Mesendoderm (in vitro differentiated cells): ENCODE measurements at regions not wholly inside any gene's neighbourhood (a gene's known extent, or its start where the extent isn't known, plus 50 kb on each side); places are given as distances from the start of the nearest gene placed in this dataset.

Experiments used
- DNase-seq: peaks from one replicate; pipeline ENCODE4 v3.0.0; 2013
- H2AK5ac ChIP-seq: 2 replicates; pipeline ENCODE4 v1.6.1; 2013; ENCODE audit warnings: low read length, inconsistent platforms
- H2BK120ac ChIP-seq: 2 replicates; pipeline ENCODE4 v1.6.1; 2013; ENCODE audit warnings: low read depth, mild to moderate bottlenecking, low read length, moderate library complexity, mixed read lengths
- H2BK15ac ChIP-seq: replicated peaks from 2 replicates; pipeline ENCODE4 v1.6.1; 2013; ENCODE audit warnings: low read depth, mild to moderate bottlenecking, moderate library complexity
- H2BK5ac ChIP-seq: 2 replicates; pipeline ENCODE4 v1.6.1; 2013; ENCODE audit warnings: low read length, inconsistent platforms
- H3K18ac ChIP-seq: 2 replicates; pipeline ENCODE4 v1.6.1; 2013; ENCODE audit warnings: mild to moderate bottlenecking, low read length, mixed read lengths
- H3K23ac ChIP-seq: one replicate; pipeline ENCODE4 v1.6.1; 2013; ENCODE audit warnings: low read length
- H3K27ac ChIP-seq: 2 replicates; pipeline ENCODE4 v1.5.1; 2013; ENCODE audit warnings: low read depth, mild to moderate bottlenecking, inconsistent platforms, low read length, moderate library complexity
- H3K27me3 ChIP-seq: 2 replicates; pipeline ENCODE4 v1.6.1; 2013; ENCODE audit warnings: low read length, control low read depth, mild to moderate bottlenecking, inconsistent platforms; ENCODE audit not compliant: insufficient read depth, poor library complexity
- H3K36me3 ChIP-seq: 2 replicates; pipeline ENCODE4 v1.6.1; 2013; ENCODE audit warnings: low read length, inconsistent platforms; ENCODE audit not compliant: control insufficient read depth, insufficient read depth
- H3K4ac ChIP-seq: one replicate; pipeline ENCODE4 v1.6.1; 2013; ENCODE audit warnings: low read depth, mild to moderate bottlenecking, low read length, moderate library complexity
- H3K4me1 ChIP-seq: 2 replicates; pipeline ENCODE4 v1.6.1; 2013; ENCODE audit warnings: low read depth, low read length, inconsistent platforms; ENCODE audit not compliant: control insufficient read depth
- H3K4me2 ChIP-seq: 2 replicates; pipeline ENCODE4 v1.6.1; 2013; ENCODE audit warnings: low read length
- H3K4me3 ChIP-seq: 2 replicates; pipeline ENCODE4 v1.5.1; 2013; ENCODE audit warnings: mild to moderate bottlenecking, low read length
- H3K56ac ChIP-seq: one replicate; pipeline ENCODE4 v1.6.1; 2013; ENCODE audit warnings: low read length
- H3K79me1 ChIP-seq: 2 replicates; pipeline ENCODE4 v1.6.1; 2013; ENCODE audit warnings: low read length, inconsistent platforms
- H3K79me2 ChIP-seq: 2 replicates; pipeline ENCODE4 v1.6.1; 2013; ENCODE audit warnings: mild to moderate bottlenecking, low read length; ENCODE audit not compliant: control insufficient read depth, insufficient read depth
- H3K9ac ChIP-seq: 2 replicates; pipeline ENCODE4 v1.6.1; 2013; ENCODE audit warnings: low read length, inconsistent platforms
- H4K5ac ChIP-seq: one replicate; pipeline ENCODE4 v1.6.1; 2013; ENCODE audit warnings: low read length
- H4K8ac ChIP-seq: one replicate; pipeline ENCODE4 v1.6.1; 2013; ENCODE audit warnings: low read depth, mild to moderate bottlenecking, control low read depth, low read length, moderate library complexity
- WGBS: extraction: QIAGEN DNeasy Blood & Tissue Kit; methylation state at CpG from one replicate; pipeline ENCODE4 v1.1.7; 2013; ENCODE audit warnings: low lambda C conversion rate, missing lambda C conversion rate; ENCODE audit not compliant: insufficient coverage; ENCODE audit errors: extremely low coverage; 5-methylcytosine and 5-hydroxymethylcytosine counted together

DNA sequence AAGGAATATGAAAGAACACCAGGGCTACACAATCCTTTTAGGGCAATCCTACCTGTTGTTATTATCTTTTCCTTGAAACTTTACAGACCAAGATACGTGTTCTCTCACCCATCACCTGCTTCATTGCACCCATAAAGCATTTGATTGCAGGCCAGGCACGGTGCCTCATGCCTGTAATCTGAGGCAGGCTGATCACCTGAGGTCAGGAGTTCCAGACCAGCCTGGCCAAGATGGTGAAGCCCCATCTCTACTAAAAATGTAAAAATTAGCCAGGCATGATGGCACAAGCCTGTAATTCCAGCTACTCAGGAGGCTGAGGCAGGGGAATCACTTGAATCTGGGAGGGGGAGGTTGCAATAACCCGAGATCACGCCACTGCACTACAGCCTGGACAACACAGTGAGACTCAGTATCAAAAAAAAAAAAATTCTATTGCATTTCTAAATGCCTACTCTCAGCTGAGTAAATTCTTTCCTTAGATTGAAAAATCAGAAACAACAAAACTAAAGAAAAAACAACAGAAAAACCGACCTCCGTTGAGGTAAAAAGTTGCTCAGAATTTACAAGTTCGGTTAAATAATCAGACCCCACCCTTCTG is 183.7 kb upstream of the TMEM132C start:
- Histone ChIP-seq H4K5ac (no peak overlapping the region), H3K4me1 (no peaks in the 10 kb centered on the region), H2AK5ac (no peak overlapping the region), H3K27ac (no peak overlapping the region), H2BK5ac (no peak overlapping the region), H3K36me3 (no peaks in the 10 kb centered on the region), H3K4me3 (no peak overlapping the region), H3K18ac (no peak overlapping the region), H3K4ac (no peak overlapping the region), H3K27me3 (no peaks in the 10 kb centered on the region), H3K9ac (no peak overlapping the region), H2BK120ac (no peak overlapping the region), H3K4me2 (no peak overlapping the region), H3K56ac (no peak overlapping the region), H3K79me2 (no peaks in the 10 kb centered on the region), H3K23ac (no peak overlapping the region), H2BK15ac (no peak overlapping the region), H4K8ac (no peak overlapping the region), H3K79me1 (no peaks in the 10 kb centered on the region)
- no peak for DNase-seq
- no CpG with 5 or more reads among the region's 7 CpGs for WGBS

DNA sequence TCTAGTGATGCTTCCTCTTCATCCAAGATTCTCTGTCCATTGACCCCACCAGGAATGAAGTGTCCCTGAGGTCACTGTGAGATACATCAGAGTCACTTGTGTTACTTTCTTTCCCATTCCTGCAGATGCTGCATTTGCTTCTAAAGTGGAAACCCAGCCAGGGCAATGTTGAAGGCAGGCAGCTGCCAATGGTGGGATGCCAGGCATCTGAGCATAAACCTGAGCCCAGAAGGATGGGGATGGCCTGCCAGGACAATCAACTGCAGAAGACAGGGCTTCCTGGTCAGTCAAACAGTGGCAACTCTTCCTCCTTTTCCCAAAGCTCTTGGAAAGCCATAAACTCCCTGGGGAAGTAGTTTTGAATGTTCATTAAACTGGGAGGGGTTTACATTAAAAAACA is 178.0 kb upstream of the TMEM132C start:
- no peak overlapping the region for H3K56ac ChIP-seq
- no peak for DNase-seq
- no peak overlapping the region for H3K18ac ChIP-seq
- no peak overlapping the region for H3K23ac ChIP-seq
- no peak overlapping the region for H2AK5ac ChIP-seq
- H2BK5ac ChIP-seq: no peak overlapping the region
- no peak overlapping the region for H2BK120ac ChIP-seq
- no peaks in the 10 kb centered on the region for H3K79me2 ChIP-seq
- no peak overlapping the region for H3K9ac ChIP-seq
- H3K79me1 ChIP-seq: no peaks in the 10 kb centered on the region
- no peak overlapping the region for H3K4me3 ChIP-seq
- no peaks in the 10 kb centered on the region for H3K27me3 ChIP-seq
- no peaks in the 10 kb centered on the region for H3K4me1 ChIP-seq
- H3K4ac ChIP-seq: no peak overlapping the region
- no peak overlapping the region for H3K27ac ChIP-seq
- no peak overlapping the region for H4K8ac ChIP-seq
- no peak overlapping the region for H4K5ac ChIP-seq
- no peak overlapping the region for H3K4me2 ChIP-seq
- no peak overlapping the region for H2BK15ac ChIP-seq
- no peaks in the 10 kb centered on the region for H3K36me3 ChIP-seq

DNA sequence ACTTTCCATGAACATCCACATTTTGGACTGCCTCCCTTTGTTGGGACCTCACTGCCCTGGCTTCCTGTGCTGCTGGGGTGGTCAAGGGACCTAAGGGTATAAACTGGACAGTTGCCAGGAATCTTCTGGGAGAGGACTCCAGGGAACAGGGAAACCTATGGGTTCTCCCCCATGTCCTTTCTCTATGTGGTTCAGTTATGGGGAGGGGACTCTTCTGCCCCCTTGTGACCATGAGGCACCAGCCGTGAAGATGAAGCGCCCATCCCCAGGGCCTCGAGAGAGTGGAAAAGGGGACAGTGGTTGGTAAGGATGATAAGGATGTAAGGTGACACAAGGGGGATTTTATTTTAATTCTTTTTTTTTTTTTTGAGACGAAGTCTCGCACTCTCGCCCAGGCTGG is 177.0 kb upstream of the TMEM132C start:
- no peaks in the 10 kb centered on the region for H3K36me3 ChIP-seq
- no peak overlapping the region for H3K4ac ChIP-seq
- no CpG with 5 or more reads among the region's 6 CpGs for WGBS
- H3K56ac ChIP-seq: no peak overlapping the region
- H3K23ac ChIP-seq: no peak overlapping the region
- H4K8ac ChIP-seq: no peak overlapping the region
- H3K4me3 ChIP-seq: no peak overlapping the region
- H3K18ac ChIP-seq: no peak overlapping the region
- H3K79me2 ChIP-seq: no peaks in the 10 kb centered on the region
- H3K4me2 ChIP-seq: no peak overlapping the region
- H3K27ac ChIP-seq: no peak overlapping the region
- no peak overlapping the region for H2BK120ac ChIP-seq
- H4K5ac ChIP-seq: no peak overlapping the region
- no peak overlapping the region for H2BK5ac ChIP-seq
- H3K4me1 ChIP-seq: no peaks in the 10 kb centered on the region
- H3K27me3 ChIP-seq: no peaks in the 10 kb centered on the region
- DNase-seq: no peak
- no peaks in the 10 kb centered on the region for H3K79me1 ChIP-seq
- no peak overlapping the region for H2AK5ac ChIP-seq
- no peak overlapping the region for H3K9ac ChIP-seq
- no peak overlapping the region for H2BK15ac ChIP-seq

DNA sequence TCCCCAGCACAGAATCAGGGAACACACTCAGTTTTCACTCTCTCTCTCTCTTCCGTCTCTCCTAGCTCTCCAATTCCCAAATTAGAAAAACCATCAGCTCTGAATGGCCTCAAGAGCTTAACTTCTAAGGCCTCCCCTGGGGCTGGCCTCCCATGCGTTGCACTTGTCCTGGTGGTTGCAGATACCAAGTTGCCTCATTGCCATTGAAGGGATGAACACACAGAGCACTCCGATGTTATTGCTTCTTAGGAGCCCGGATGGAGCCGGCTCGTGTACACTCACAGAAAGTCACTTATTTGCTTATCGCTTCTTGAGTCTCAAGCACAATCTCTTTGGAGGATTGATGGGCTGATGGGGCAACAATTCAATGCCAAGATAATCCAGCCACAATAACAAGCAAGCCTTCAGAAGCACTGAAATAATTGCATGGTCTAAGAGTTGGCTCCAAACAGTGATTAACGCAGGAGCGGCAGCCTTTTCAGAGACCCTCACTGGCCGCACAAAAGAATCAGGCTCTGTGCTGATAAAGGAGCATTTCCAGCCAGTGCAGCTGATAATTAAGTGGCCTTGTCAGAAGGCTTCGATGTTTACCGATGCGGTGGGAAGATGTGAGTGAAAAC is 175.8 kb upstream of the TMEM132C start:
- Histone ChIP-seq H3K36me3 (no peaks in the 10 kb centered on the region), H2BK15ac (no peak overlapping the region), H2AK5ac (no peak overlapping the region), H2BK5ac (no peak overlapping the region), H3K27me3 (no peaks in the 10 kb centered on the region), H4K5ac (no peak overlapping the region), H3K4me2 (no peak overlapping the region), H3K23ac (no peak overlapping the region), H3K79me1 (no peaks in the 10 kb centered on the region), H3K18ac (no peak overlapping the region), H3K9ac (no peak overlapping the region), H4K8ac (no peak overlapping the region), H3K79me2 (no peaks in the 10 kb centered on the region), H3K4me3 (no peak overlapping the region), H3K4me1 (no peaks in the 10 kb centered on the region), H3K56ac (no peak overlapping the region), H3K4ac (no peak overlapping the region), H2BK120ac (no peak overlapping the region), H3K27ac (no peak overlapping the region)
- WGBS: no CpG with 5 or more reads among the region's 13 CpGs
- DNase-seq: no peak

DNA sequence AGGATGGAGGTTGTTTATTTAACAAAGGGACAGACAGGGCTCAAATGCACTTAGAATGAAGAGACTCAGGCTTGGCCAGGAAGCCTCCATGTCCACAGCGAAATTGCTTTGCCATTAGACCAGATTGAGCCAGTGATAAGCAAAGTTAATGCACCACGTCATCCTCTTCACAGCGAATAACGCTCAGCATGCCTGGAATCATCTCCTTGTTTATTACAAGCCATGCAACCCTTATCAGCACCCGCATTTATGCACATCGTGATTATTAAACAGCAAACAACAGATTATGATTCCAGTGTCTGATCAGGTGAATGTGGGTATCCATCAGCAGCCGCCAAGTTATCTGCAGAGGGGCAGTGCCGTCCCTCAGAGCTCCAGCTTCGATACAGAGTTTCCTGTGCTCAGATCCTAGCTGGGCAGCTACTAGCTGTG is 175.0 kb upstream of the TMEM132C start:
- H3K79me1 ChIP-seq: no peaks in the 10 kb centered on the region
- H3K4me1 ChIP-seq: no peaks in the 10 kb centered on the region
- no peak overlapping the region for H2BK120ac ChIP-seq
- no peak overlapping the region for H4K8ac ChIP-seq
- H3K36me3 ChIP-seq: no peaks in the 10 kb centered on the region
- WGBS: no CpG with 5 or more reads among the region's 9 CpGs
- H3K27ac ChIP-seq: no peak overlapping the region
- no peaks in the 10 kb centered on the region for H3K79me2 ChIP-seq
- H3K27me3 ChIP-seq: no peaks in the 10 kb centered on the region
- no peak overlapping the region for H3K56ac ChIP-seq
- no peak overlapping the region for H3K23ac ChIP-seq
- H3K4ac ChIP-seq: no peak overlapping the region
- no peak overlapping the region for H3K4me2 ChIP-seq
- no peak overlapping the region for H3K4me3 ChIP-seq
- DNase-seq: no peak
- no peak overlapping the region for H3K9ac ChIP-seq
- no peak overlapping the region for H3K18ac ChIP-seq
- no peak overlapping the region for H2BK15ac ChIP-seq
- no peak overlapping the region for H2AK5ac ChIP-seq
- no peak overlapping the region for H2BK5ac ChIP-seq
- H4K5ac ChIP-seq: no peak overlapping the region

DNA sequence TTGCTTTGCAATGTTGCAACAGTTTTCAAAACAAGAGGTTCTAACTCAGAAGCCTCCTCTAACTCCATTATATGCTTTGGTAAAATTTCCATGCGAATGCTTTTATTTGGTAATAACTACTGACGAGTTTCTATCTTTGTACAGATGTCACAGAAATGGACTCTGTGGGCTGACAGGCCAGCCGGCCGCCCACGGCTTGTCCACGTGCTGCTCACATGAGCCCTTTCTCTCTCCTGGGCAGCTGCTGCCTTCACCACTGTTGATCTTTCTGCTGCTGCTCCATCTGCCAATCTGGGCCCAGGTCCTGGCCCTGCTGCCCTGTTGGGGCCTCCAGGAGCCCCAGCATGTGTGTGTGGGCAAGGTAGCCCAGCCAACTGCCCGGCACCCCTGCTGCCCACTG is 168.2 kb upstream of the TMEM132C start:
- no peak overlapping the region for H4K8ac ChIP-seq

More for the DNA sequence above, 168.2 kb upstream of the TMEM132C start:
- Histone ChIP-seq H3K23ac (no peak overlapping the region), H2AK5ac (no peak overlapping the region), H3K36me3 (no peaks in the 10 kb centered on the region), H3K56ac (no peak overlapping the region), H3K27ac (no peak overlapping the region), H2BK15ac (no peak overlapping the region), H3K18ac (no peak overlapping the region), H2BK120ac (no peak overlapping the region), H3K4me3 (no peak overlapping the region), H3K27me3 (no peaks in the 10 kb centered on the region), H3K4me2 (no peak overlapping the region), H3K79me1 (no peaks in the 10 kb centered on the region), H3K4ac (no peak overlapping the region), H3K4me1 (no peaks in the 10 kb centered on the region), H2BK5ac (no peak overlapping the region), H3K9ac (no peak overlapping the region), H4K5ac (no peak overlapping the region), H3K79me2 (no peaks in the 10 kb centered on the region)
- no CpG with 5 or more reads among the region's 7 CpGs for WGBS
- DNase-seq: no peak
